HepG2 (cell line): ENCODE measurements at regions not wholly inside any gene's neighbourhood (a gene's known extent, or its start where the extent isn't known, plus 50 kb on each side); places are given as distances from the start of the nearest gene placed in this dataset.

ENCODE experiments used
- ATAC-seq: fragments of 200-7000 bp; cut with Tn5 transposase; 3 replicates; pipeline ENCODE4 v1.9.1; 2020; ENCODE audit warnings: mild to moderate bottlenecking, moderate library complexity
- BruUV-seq: library from RNA; stranded (reverse); fragments of 400-500 nt; replicated peaks from 2 replicates; lab custom pipeline; 2021; lab: Mats Ljungman, UMichigan
- CTCF ChIA-PET: fragments of 300-600 bp; formaldehyde crosslinking; extraction: SDS; loops from one replicate; lab custom pipeline; 2021; ENCODE audit warnings: low total read pairs, inconsistent platforms, low intra/inter-chr PET ratio; lab: Yijun Ruan, JAX
- POLR2A ChIA-PET: fragments of 350-600 bp; sonication (Branson Sonifier 250); formaldehyde crosslinking; loops from one replicate; lab custom pipeline; 2020; ENCODE audit warnings: antibody characterized with exemption, inconsistent platforms; lab: Yijun Ruan, JAX
- DNase-seq: peaks from one replicate; pipeline ENCODE4 v3.0.0-alpha.2; 2015; ENCODE audit warnings: low spot score
- FAIRE-seq: peaks from 3 replicates; lab custom pipeline; 2011; peaks lifted over from hg19 to GRCh38; lab: Jason Lieb, UNC
- H2AFZ ChIP-seq: one replicate; pipeline ENCODE4 v1.6.1; 2011; ENCODE audit warnings: low read length, inconsistent platforms
- H3K27ac ChIP-seq: fragments of 300-600 bp; 3 replicates; pipeline ENCODE4 v1.8.0; 2011; ENCODE audit warnings: mixed run types, mild to moderate bottlenecking, mixed read lengths, low read length, inconsistent platforms; ENCODE audit not compliant: insufficient read depth; ENCODE audit errors: extremely low read length
- H3K27me3 ChIP-seq, 2 experiments: fragments of 200-600 bp in 1 of 2; 2 replicates in 1 of 2; 3 replicates in 1 of 2; pipeline versions ENCODE4 v1.6.0 to v1.8.0; 2011; ENCODE audit warnings: low read length in 2 of 2, mild to moderate bottlenecking in 2 of 2, moderate library complexity in 2 of 2, inconsistent platforms in 1 of 2; ENCODE audit not compliant: insufficient read depth in 2 of 2, control insufficient read depth in 1 of 2
- H3K36me3 ChIP-seq, 2 experiments: fragments of 200-600 bp in 1 of 2; replicated peaks in 1 of 2; 2 replicates in 1 of 2; 3 replicates in 1 of 2; pipeline versions ENCODE4 v1.5.1 to v1.8.0; 2011; ENCODE audit warnings: low read length in 2 of 2, inconsistent platforms in 1 of 2; ENCODE audit not compliant: insufficient read depth in 2 of 2, control insufficient read depth in 1 of 2
- H3K4me1 ChIP-seq: 2 replicates; pipeline ENCODE4 v1.5.1; 2012; ENCODE audit warnings: low read length, inconsistent platforms; ENCODE audit not compliant: insufficient read depth
- H3K4me2 ChIP-seq: 2 replicates; pipeline ENCODE4 v1.6.0; 2011; ENCODE audit warnings: low read depth, low read length, inconsistent platforms
- H3K4me3 ChIP-seq, 3 experiments: fragments of 200-600 bp in 1 of 3; sonication (generic), shearing (Covaris generic) in 1 of 3; replicated peaks in 1 of 3; 2 replicates each; pipeline ENCODE4 v1.5.1; 2011 to 2016; ENCODE audit warnings: low read length in 3 of 3, inconsistent platforms in 2 of 3, low read depth in 2 of 3, mild to moderate bottlenecking in 2 of 3, control low read depth in 1 of 3, mixed read lengths in 1 of 3; ENCODE audit not compliant: insufficient read depth in 1 of 3
- H3K79me2 ChIP-seq: one replicate; pipeline ENCODE4 v1.6.1; 2011; ENCODE audit warnings: low read length, inconsistent platforms; ENCODE audit not compliant: insufficient read depth
- H3K9ac ChIP-seq: 2 replicates; pipeline ENCODE4 v1.6.0; 2011; ENCODE audit warnings: mild to moderate bottlenecking, low read depth, low read length, inconsistent platforms; ENCODE audit not compliant: insufficient read depth
- H3K9me3 ChIP-seq: 2 replicates; pipeline ENCODE4 v1.5.1; 2012; ENCODE audit warnings: mild to moderate bottlenecking, low read length
- H4K20me1 ChIP-seq: 2 replicates; pipeline ENCODE4 v1.6.0; 2011; ENCODE audit warnings: inconsistent platforms, mild to moderate bottlenecking, low read length, moderate library complexity; ENCODE audit not compliant: insufficient read depth
- ATM ChIP-seq: fragments of 450-650 bp; IDR thresholded peaks from 2 replicates; pipeline ENCODE4 v1.7.1; 2017; ENCODE audit warnings: mild to moderate bottlenecking, borderline replicate concordance
- CBX1 ChIP-seq: IDR thresholded peaks from one replicate; pipeline ENCODE4 v1.6.1; 2016; ENCODE audit warnings: antibody characterized with exemption, low read depth
- CEBPG ChIP-seq: IDR thresholded peaks from 2 replicates; pipeline ENCODE4 v1.6.1; 2016
- NFE2L1 ChIP-seq: sonication (generic); formaldehyde crosslinking; IDR thresholded peaks from 2 replicates; pipeline ENCODE4 v1.4.0; 2020; ENCODE audit warnings: missing genetic modification reagents, mild to moderate bottlenecking, borderline replicate concordance
- NR2C2 ChIP-seq: sonication (generic); formaldehyde crosslinking; IDR thresholded peaks from 2 replicates; pipeline ENCODE4 v1.4.0; 2020; ENCODE audit warnings: missing genetic modification reagents, mild to moderate bottlenecking, moderate library complexity, borderline replicate concordance
- SNAI1 ChIP-seq: sonication (generic); formaldehyde crosslinking; IDR thresholded peaks from 2 replicates; pipeline ENCODE4 v1.5.0; 2020; ENCODE audit warnings: mild to moderate bottlenecking, missing genetic modification reagents, borderline replicate concordance
- TEAD2 ChIP-seq: sonication (generic); formaldehyde crosslinking; IDR thresholded peaks from 2 replicates; pipeline ENCODE4 v1.9.0; 2021; ENCODE audit warnings: missing genetic modification reagents
- ZNF616 ChIP-seq: sonication (generic); formaldehyde crosslinking; IDR thresholded peaks from 2 replicates; pipeline ENCODE4 v1.5.0; 2020; ENCODE audit warnings: low read depth, mild to moderate bottlenecking, missing genetic modification reagents
- ZNF629 ChIP-seq: sonication (generic); formaldehyde crosslinking; conservative IDR thresholded peaks from 2 replicates; pipeline ENCODE4 v1.5.0; 2020; ENCODE audit warnings: missing genetic modification reagents
- WGBS: methylation state at CpG from one replicate; pipeline ENCODE4 v1.1.6; 2017; ENCODE audit warnings: low lambda C conversion rate; 5-methylcytosine and 5-hydroxymethylcytosine counted together
- in situ Hi-C: cut with HindIII; loops from 2 replicates; pipeline ENCODE4 v1.10.0; 2017; ENCODE audit warnings: low pct_unique_long_range_greater_than_20kb; ENCODE audit not compliant: extremely low pct_ligation_motif_present
- intact Hi-C: fragments of 100-400 bp; cut with micrococcal nuclease; formaldehyde crosslinking; loops from one replicate; pipeline ENCODE4 v1.10.0; 2022; ENCODE audit not compliant: unreplicated experiment
- TF ChIP-seq, protein P1 (sequence below): sonication (generic); formaldehyde crosslinking; IDR thresholded peaks from 2 replicates; pipeline ENCODE4 v1.4.0; 2020; ENCODE audit warnings: missing genetic modification reagents
- TF ChIP-seq, protein P2 (sequence below): IDR thresholded peaks from 2 replicates; pipeline ENCODE4 v1.6.1; 2016; ENCODE audit warnings: missing compliant biosample characterization, missing genetic modification reagents, borderline replicate concordance
- TF ChIP-seq, protein P3 (sequence below): sonication (generic); formaldehyde crosslinking; IDR thresholded peaks from 2 replicates; pipeline ENCODE4 v1.4.0; 2020; ENCODE audit warnings: low read depth, missing genetic modification reagents

DNA sequence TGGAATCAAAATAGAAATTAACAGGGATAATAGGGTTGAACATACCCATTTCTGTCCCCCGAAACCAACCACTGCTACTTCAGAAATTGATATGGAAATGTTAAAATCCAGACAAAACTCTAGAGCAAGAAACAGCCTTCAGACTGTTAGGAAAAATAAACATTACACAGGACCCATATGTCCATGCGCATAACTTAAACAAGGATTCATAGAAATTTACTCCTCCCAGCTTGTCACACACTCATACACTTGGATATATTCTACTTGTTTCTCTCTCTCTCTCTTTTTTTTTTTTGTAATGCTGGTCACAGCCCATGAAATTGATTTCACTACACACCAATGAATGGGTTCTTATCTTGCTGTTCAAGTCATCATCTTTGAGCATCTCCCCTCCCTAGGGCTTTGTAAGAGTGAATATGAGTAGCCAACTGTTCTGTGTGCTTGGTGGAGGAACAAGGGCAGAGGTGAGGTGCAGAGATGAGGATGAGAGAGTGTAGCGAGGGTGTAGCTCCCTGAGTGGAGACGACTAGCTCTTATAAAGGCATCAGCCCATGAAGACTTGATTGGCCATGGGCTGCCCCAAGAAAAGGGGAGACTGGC, 61.8 kb upstream of the MLN start (continued):
- TF ChIP-seq, protein P1, sequence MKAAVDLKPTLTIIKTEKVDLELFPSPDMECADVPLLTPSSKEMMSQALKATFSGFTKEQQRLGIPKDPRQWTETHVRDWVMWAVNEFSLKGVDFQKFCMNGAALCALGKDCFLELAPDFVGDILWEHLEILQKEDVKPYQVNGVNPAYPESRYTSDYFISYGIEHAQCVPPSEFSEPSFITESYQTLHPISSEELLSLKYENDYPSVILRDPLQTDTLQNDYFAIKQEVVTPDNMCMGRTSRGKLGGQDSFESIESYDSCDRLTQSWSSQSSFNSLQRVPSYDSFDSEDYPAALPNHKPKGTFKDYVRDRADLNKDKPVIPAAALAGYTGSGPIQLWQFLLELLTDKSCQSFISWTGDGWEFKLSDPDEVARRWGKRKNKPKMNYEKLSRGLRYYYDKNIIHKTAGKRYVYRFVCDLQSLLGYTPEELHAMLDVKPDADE (CRISPR knock-in tag), result no peak

DNA sequence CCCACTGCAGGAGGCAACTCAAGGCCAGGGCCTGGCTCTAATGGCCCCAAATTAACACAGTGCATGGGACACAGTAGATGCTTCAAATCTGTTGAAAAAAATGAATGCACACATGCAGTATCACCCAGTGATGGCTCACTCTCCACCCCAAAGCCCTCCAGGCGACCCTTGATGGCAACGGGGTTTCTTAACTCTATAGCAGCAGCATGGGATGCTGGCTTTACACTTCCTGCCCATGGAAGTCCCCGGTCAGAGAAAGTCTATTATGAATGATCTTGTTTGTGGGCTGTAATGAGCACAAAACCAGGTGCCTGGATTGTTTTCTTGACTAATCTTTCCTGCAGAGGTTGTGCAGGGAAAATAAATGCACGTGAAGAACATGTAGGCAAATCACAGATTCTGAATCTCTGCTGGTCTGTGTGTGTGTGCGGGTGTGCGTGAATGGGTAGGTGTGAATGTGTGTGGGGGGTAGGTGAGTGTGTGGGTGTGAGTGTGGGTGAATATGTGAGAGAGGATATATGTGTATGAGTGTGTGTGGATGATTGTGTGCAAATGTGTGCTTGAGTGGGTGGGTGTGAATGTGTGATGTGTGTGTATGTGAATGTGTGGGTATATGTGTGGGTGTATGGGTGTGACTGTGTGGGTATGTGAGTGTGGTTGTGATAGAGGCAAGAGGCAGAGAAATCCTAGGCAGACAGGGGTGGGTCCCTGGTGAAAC, 60.1 kb upstream of the MLN start:
- no peak overlapping the region for H3K4me2 ChIP-seq
- BruUV-seq, result no TSS peak
- no peaks in the 10 kb centered on the region for H3K4me1 ChIP-seq
- H3K79me2 ChIP-seq, result no peaks in the 10 kb centered on the region
- H3K9ac ChIP-seq, result no peak overlapping the region
- 33% methylated on average over 6 of the region's 6 CpGs for WGBS
- no peaks in the 10 kb centered on the region for H4K20me1 ChIP-seq
- H3K27me3 ChIP-seq, result peaks cover 4 to 48% of the 10 kb centered on the region in 2 experiments; a peak in 4 of 5 replicates
- no peak for ATAC-seq
- CTCF ChIA-PET, result no interaction called here
- H3K36me3 ChIP-seq, result no peaks in the 10 kb centered on the region
- intact Hi-C loops (no loop called here), in situ Hi-C loops (no loop called here)
- FAIRE-seq, result no peak
- no peak overlapping the region for H3K4me3 ChIP-seq
- H2AFZ ChIP-seq, result no peak overlapping the region
- TF ChIP-seq NR2C2 (CRISPR knock-in tag), result no peak
- no peak for TF ChIP-seq ZNF616
- TF ChIP-seq, protein P2, sequence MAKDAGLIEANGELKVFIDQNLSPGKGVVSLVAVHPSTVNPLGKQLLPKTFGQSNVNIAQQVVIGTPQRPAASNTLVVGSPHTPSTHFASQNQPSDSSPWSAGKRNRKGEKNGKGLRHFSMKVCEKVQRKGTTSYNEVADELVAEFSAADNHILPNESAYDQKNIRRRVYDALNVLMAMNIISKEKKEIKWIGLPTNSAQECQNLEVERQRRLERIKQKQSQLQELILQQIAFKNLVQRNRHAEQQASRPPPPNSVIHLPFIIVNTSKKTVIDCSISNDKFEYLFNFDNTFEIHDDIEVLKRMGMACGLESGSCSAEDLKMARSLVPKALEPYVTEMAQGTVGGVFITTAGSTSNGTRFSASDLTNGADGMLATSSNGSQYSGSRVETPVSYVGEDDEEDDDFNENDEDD (CRISPR knock-in tag), result no peak
- TF ChIP-seq CBX1, result no peak
- TF ChIP-seq ATM, result no peak
- no peak for TF ChIP-seq ZNF629 (CRISPR knock-in tag)
- TF ChIP-seq TEAD2 (CRISPR knock-in tag), result no peak
- TF ChIP-seq, protein P3, sequence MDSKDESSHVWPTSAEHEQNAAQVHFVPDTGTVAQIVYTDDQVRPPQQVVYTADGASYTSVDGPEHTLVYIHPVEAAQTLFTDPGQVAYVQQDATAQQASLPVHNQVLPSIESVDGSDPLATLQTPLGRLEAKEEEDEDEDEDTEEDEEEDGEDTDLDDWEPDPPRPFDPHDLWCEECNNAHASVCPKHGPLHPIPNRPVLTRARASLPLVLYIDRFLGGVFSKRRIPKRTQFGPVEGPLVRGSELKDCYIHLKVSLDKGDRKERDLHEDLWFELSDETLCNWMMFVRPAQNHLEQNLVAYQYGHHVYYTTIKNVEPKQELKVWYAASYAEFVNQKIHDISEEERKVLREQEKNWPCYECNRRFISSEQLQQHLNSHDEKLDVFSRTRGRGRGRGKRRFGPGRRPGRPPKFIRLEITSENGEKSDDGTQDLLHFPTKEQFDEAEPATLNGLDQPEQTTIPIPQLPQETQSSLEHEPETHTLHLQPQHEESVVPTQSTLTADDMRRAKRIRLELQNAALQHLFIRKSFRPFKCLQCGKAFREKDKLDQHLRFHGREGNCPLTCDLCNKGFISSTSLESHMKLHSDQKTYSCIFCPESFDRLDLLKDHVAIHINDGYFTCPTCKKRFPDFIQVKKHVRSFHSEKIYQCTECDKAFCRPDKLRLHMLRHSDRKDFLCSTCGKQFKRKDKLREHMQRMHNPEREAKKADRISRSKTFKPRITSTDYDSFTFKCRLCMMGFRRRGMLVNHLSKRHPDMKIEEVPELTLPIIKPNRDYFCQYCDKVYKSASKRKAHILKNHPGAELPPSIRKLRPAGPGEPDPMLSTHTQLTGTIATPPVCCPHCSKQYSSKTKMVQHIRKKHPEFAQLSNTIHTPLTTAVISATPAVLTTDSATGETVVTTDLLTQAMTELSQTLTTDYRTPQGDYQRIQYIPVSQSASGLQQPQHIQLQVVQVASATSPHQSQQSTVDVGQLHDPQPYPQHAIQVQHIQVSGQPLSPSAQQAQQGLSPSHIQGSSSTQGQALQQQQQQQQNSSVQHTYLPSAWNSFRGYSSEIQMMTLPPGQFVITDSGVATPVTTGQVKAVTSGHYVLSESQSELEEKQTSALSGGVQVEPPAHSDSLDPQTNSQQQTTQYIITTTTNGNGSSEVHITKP (CRISPR knock-in tag), result no peak
- TF ChIP-seq CEBPG (CRISPR knock-in tag), result no peak
- no peak for TF ChIP-seq SNAI1
- TF ChIP-seq NFE2L1, result no peak
- POLR2A ChIA-PET, result no interaction called here
- no peaks in the 10 kb centered on the region for H3K9me3 ChIP-seq
- H3K27ac ChIP-seq, result no peak overlapping the region
- no peak for DNase-seq
